ENCODE measurements at regions not wholly inside any gene's neighbourhood (a gene's known extent, or its start where the extent isn't known, plus 50 kb on each side); places are given as distances from the start of the nearest gene placed in this dataset.

- no peak for TF ChIP-seq TSHZ1 (tag by site-specific recombination; IDR thresholded peaks at IDR 0.05; ENCODE audit: borderline replicate concordance)
- TF ChIP-seq CTCF (tag by site-specific recombination; IDR thresholded peaks at IDR 0.05) = no peak
- no peak for TF ChIP-seq BCL11A (tag by site-specific recombination; IDR thresholded peaks at IDR 0.05; ENCODE audit: low read depth)
- no peak for TF ChIP-seq ZNF398 (tag by site-specific recombination; IDR thresholded peaks at IDR 0.05)
- no peak for TF ChIP-seq ZNF311 (tag by site-specific recombination; IDR thresholded peaks at IDR 0.05; ENCODE audit: borderline replicate concordance)
- no peak for TF ChIP-seq PRDM4 (tag by site-specific recombination; IDR thresholded peaks at IDR 0.05)
- TF ChIP-seq SETDB1 (IDR thresholded peaks at IDR 0.05; ENCODE audit: insufficient read length, low read length) = no peak
Measured at GRCh38 chr18:46253498-46253897, 149.3 kb downstream of the HAUS1 start.
